CD4-positive, alpha-beta T cell treated with Interleukin-12 subunit alpha and Interleukin-12 subunit beta, for 1 hour (primary cell): ENCODE measurements at regions not wholly inside any gene's neighbourhood (a gene's known extent, or its start where the extent isn't known, plus 50 kb on each side); places are given as distances from the start of the nearest gene placed in this dataset.

Experiments
- DNase-seq: peaks from one replicate; pipeline ENCODE4 v3.0.0-alpha.2; 2020

DNA sequence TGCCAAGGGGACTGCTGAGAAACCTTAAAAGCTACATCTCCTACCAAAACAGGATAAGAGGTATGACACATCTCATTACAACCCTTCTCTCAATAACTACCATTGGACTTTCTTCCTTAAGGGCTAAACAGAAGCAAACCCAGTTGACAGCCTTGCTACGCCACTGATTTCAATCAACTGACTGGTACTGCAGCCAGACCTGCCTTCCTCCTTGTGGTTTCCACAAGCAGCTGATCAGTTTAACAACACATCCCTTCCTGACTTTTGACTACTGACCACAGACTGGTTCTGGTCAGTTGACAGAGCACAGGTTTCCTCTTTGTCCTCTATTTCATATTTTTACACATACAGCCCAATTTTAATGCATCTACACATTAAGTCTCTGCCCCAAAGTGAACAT, 108.8 kb downstream of the ADAMTS1 start:
- DNase-seq: no peak

GRCh38 chr21:26732432-26733221, 112.6 kb downstream of the ADAMTS1 start:
- no peak for DNase-seq

GRCh38 chr21:26719750-26720149, 125.5 kb downstream of the ADAMTS1 start:
- no peak for DNase-seq

DNA sequence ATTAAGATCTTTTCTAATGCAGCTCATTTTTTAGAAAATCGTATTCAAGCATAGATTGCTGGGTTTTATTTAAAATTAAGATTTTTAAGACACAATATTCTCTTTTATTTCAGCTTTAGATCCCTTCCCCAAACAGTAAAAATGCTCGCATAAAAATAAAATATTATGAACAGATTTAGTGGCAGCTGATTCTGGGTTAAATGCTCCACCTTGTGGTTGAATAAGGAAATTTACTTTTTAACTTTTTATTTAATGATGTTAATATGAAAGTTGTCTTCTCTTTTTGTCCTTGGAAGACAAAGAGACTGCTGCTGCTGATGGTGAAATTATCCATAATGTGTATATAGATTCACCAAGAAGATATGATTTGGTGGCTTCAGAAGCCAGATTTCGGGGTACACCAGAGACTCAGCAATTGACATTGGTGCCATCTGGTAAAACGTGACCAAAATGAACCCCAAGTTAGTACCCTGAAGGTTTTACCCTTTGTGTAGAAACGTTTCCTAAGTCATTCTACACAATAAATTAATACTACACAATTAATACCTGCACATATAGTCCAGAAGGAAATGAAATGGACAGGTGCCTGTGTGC, 128.0 kb downstream of the ADAMTS1 start:
- peak; percentile 17 for DNase-seq

GRCh38 chr21:26715878-26716506, 129.2 kb downstream of the ADAMTS1 start:
- DNase-seq: peak; percentile 21

DNA sequence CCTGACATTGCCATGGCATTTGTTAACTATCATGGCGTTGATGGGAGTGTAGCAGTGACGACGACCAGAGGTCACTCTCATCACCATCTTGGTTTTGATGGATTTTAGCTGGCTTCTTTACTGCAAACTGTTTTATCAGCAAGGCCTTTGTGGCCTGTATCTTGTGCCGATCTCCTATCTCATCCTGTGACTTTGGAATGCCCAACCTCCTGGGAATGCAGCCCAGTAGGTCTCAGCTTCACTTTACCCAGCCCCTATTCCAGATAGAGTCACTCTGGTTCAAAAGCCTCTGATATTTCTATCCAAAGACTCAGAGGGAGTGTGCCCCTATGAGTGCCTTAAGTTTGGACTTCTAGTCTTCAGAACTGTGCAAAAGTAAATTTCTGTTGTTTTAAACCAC, 130.1 kb downstream of the ADAMTS1 start:
- no peak for DNase-seq

DNA sequence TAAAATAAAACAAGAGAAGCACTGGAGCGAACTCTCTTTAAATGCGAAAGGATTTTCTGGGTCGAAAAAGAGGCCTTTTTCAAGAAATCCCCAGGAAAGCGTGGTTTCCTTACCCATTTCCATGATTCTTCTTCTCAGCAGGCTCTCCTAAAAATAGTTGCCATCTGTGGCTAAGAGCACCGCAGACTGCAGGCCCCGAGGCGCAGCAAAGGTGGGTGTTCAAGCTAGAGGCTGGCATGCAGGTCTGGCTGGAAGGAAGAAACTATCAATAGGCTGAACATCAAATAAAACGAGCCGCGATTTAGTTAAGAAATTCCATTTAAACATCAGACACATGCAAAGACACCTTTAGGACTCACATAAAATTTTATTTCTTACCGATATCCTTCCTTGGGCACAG, 135.1 kb downstream of the ADAMTS1 start:
- no peak for DNase-seq

DNA sequence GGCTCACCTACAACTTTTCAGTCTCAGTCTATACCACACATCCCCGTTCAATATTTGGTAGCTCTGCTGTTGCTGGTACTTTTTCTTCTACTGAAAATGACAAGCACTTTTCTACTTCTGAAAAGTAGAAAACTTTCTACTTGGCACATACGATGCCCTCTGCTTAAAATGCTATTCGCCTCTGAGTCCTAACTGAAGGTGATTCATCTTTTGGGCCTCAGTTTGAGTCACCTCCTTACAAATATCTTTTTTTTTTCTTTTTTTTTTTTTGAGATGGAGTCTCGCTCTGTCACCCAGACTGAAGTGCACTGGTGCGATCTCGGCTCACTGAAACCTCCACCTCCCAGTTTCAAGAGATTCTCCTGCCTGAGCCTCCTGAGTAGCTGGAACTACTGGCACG, 136.0 kb upstream of the CYYR1 start:
- DNase-seq: no peak

- no peak for DNase-seq
Observed at GRCh38 chr21:26708223-26708800, 135.2 kb upstream of the CYYR1 start.

GRCh38 chr21:26707246-26707645, 134.2 kb upstream of the CYYR1 start:
- no peak for DNase-seq

- DNase-seq: no peak
Observed at GRCh38 chr21:26698416-26698815, 125.3 kb upstream of the CYYR1 start.

DNA sequence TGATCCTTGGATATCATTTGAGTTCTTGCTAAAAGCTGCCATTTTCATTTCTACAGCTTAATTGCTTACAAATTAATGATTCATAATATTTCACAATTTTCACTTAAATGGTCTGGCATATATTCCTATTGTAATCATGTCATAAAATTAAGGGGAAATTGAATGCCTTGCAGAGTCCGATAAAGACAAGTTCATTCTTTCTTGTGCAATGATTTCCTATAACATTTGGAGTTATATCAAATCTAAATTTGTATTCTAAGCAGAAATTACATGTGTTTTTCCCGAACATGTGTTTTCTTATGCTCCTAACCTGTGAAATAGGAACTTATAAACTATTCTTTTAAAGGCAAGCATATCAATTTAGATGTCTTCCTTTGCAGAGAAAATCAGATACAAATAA, 118.3 kb upstream of the CYYR1 start:
- DNase-seq: no peak

GRCh38 chr21:26686705-26687104, 113.6 kb upstream of the CYYR1 start:
- DNase-seq: no peak

GRCh38 chr21:26686278-26686677, 113.2 kb upstream of the CYYR1 start:
- DNase-seq: peak; percentile 33

DNA sequence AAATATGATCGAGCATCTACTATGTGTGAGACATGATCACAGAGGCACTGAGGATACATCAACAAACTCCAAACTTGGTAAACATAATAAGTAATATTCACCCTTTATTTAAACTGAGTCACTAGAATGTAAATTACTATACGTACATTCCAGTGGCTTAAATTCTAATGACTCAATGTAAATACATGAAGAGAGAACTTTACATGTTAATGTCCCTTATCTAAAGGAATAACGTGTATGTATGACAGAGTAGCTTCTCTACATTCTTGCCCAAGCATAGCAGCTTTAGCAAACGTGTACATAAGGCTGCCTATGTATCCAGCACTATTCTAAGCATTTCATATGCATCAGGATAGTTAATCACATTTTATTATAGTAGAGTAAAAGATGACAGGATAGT, 111.8 kb upstream of the CYYR1 start:
- no peak for DNase-seq

GRCh38 chr21:26683996-26684395, 110.9 kb upstream of the CYYR1 start:
- no peak for DNase-seq

DNA sequence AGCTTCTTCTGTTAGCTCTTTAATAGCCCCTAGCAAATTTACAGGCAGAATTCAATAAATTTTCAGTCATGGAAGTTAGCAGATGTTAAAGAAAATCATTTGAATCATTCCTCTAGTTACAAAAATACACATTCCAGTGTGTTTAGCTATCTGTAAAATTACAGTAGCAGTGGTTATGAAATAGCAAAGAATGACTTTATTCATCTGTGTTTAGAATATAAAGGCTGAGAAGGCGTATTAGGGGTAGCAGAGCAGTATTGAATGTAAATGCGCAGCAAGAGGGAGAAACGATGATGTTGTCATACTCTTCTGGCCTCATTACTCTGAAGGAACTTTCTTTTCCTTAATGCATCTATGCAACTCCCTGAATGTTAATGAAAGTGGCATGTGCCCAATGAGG, 106.2 kb upstream of the CYYR1 start:
- no peak for DNase-seq

GRCh38 chr21:26674323-26674722, 101.2 kb upstream of the CYYR1 start:
- DNase-seq: no peak

GRCh38 chr21:26669215-26669764, 96.2 kb upstream of the CYYR1 start:
- no peak for DNase-seq

- DNase-seq: no peak
Observed at GRCh38 chr21:26659757-26660156, 86.7 kb upstream of the CYYR1 start.

DNA sequence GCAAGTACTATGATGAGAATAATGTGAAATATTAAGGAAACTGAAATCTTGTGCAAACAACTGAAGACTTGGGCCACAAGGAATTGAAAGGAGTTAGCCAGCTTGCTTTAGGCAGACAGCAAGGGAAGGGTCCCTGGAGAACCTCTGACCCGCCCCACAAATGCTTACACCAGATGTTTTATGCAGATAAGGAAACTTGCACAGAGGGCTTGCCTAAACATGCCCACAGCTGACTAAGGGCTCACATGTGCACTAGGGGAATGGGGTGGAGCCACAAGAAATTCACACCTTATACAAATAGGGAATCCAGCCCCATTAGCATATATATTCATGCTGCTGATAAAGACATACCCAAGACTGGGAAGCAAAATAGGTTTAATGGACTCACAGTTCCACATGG, 86.1 kb upstream of the CYYR1 start:
- DNase-seq: no peak

- DNase-seq: no peak
Observed at GRCh38 chr21:26655460-26655859, 82.4 kb upstream of the CYYR1 start.

GRCh38 chr21:26653430-26653829, 80.3 kb upstream of the CYYR1 start:
- DNase-seq: no peak

- DNase-seq: no peak
Observed at GRCh38 chr21:26652854-26653253, 79.8 kb upstream of the CYYR1 start.
